Activated naive CD4-positive, alpha-beta T cell treated with anti-CD3 and anti-CD28 coated beads for 36 hours (primary cell): ENCODE measurements at regions not wholly inside any gene's neighbourhood (a gene's known extent, or its start where the extent isn't known, plus 50 kb on each side); places are given as distances from the start of the nearest gene placed in this dataset.
"Not testable (repeated sequence)": the region's sequence is repeated elsewhere in the genome, so short reads cannot be mapped to it uniquely, and the experiment has no call there.

Experiments used
- CTCF ChIA-PET: fragments of 350-600 bp; sonication (Branson Sonifier 250); formaldehyde crosslinking; loops from one replicate; lab custom pipeline; 2021; ENCODE audit warnings: antibody characterized with exemption; lab: Charles Lee
- DNase-seq: peaks from one replicate; pipeline ENCODE4 v3.0.0-alpha.2; 2020
- H3K27ac Mint-ChIP-seq: one replicate; pipeline ENCODE4 v1.8.0; 2021; ENCODE audit warnings: mild to moderate bottlenecking, mixed read lengths
- H3K27me3 Mint-ChIP-seq: one replicate; pipeline ENCODE4 v1.8.0; 2021; ENCODE audit warnings: low read depth, mixed read lengths
- H3K36me3 Mint-ChIP-seq: one replicate; pipeline ENCODE4 v1.8.0; 2021; ENCODE audit warnings: low read depth, mixed read lengths
- H3K4me1 Mint-ChIP-seq: one replicate; pipeline ENCODE4 v1.8.0; 2021; ENCODE audit warnings: low read depth, mixed read lengths
- H3K4me3 Mint-ChIP-seq: one replicate; pipeline ENCODE4 v1.8.0; 2021; ENCODE audit warnings: mild to moderate bottlenecking, moderate library complexity, mixed read lengths
- H3K9me3 Mint-ChIP-seq: one replicate; pipeline ENCODE4 v1.8.0; 2021; ENCODE audit warnings: mixed read lengths
- intact Hi-C: fragments of 100-400 bp; cut with micrococcal nuclease; formaldehyde crosslinking; loops from one replicate; pipeline ENCODE4 v1.15.1; 2023

DNA sequence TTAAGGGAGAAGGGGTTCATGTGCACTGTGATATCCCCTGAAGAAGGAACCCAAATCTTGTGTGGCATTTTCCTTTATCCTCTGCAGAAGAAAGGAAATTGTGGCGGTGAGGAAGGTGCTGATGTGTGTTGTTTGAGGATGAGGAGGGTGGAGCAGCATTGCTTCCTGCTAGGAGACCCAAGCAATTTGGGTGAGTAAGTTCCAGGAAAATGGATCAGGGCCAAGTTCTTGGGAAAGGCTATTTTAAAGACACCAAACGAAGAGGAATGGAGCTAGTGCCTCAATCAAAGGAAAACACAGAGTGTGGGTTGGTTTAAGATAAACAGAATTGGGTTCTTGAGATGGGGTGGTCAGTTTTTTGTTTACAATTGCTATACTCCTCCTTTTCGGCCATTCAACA, 86.7 kb upstream of the MARK1 start:
- intact Hi-C loops = no loop called here
- H3K4me1 Mint-ChIP-seq = no peaks in the 10 kb centered on the region
- CTCF ChIA-PET = interaction anchor here (0.6 kb wide), 1 partner anchor 151 kb away, joined by 3 read pairs; no protein-coding TSS in a partner anchor
- H3K36me3 Mint-ChIP-seq = no peaks in the 10 kb centered on the region
- DNase-seq = no peak
- H3K4me3 Mint-ChIP-seq = no peak overlapping the region
- peaks cover 22% of the 10 kb centered on the region for H3K27me3 Mint-ChIP-seq
- H3K27ac Mint-ChIP-seq = no peak overlapping the region
- H3K9me3 Mint-ChIP-seq = peaks cover 5% of the 10 kb centered on the region

DNA sequence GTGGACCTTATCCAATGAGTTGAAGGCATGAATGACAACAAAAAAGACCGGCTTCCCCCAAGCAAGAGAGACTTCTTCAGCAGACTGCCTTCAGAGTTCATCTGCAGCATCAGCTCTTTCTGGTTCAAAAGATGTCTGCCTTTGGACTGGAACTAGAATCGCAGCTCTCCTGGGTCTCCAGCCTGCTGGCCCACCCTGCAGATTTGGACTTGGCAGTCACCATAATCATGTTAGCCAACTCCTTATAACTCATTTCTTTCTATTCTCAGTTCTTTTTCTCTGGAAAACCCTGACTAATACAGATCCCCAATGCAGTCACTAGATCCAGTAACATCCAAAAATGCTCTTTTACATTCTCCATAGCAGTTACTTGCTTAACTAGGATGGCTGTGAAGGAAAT, 89.2 kb upstream of the MARK1 start:
- Mint-ChIP-seq H3K4me1 (no peaks in the 10 kb centered on the region), H3K9me3 (no peaks in the 10 kb centered on the region), H3K4me3 (no peak overlapping the region), H3K36me3 (no peaks in the 10 kb centered on the region), H3K27me3 (peaks cover 20% of the 10 kb centered on the region), H3K27ac (no peak overlapping the region)
- CTCF ChIA-PET = no interaction called here
- intact Hi-C loops = no loop called here
- DNase-seq = no peak

DNA sequence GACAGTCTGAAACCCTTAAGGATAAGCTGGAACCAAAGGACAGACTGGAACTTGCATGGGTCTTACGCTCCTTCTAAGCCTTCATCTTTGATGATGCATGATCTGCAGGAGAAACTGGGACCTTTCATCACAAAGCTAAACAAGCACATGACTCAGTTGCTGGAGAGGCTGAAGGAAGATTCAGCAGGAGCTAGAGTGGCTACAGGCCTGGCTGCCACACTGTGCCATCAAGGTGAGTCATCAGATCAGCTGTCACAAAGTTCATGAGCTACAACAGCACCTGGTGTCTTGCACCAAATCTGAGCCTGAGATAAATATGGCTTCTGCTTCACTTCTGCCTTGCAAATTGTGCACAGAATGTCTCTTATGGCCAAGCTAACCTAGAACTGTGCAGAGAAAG, 95.5 kb upstream of the MARK1 start:
- Mint-ChIP-seq H3K4me3 (no peak overlapping the region), H3K4me1 (no peaks in the 10 kb centered on the region), H3K36me3 (no peaks in the 10 kb centered on the region), H3K9me3 (no peaks in the 10 kb centered on the region), H3K27ac (no peak overlapping the region), H3K27me3 (peaks cover 8% of the 10 kb centered on the region)
- intact Hi-C loops = no loop called here
- CTCF ChIA-PET = interaction anchor here (0.6 kb wide), 1 partner anchor 374 kb away, joined by 3 read pairs; no protein-coding TSS in a partner anchor
- no peak for DNase-seq

- CTCF ChIA-PET = no interaction called here
- Mint-ChIP-seq H3K4me3 (no peak overlapping the region), H3K9me3 (no peaks in the 10 kb centered on the region), H3K27ac (no peak overlapping the region), H3K27me3 (peaks cover 8% of the 10 kb centered on the region), H3K4me1 (no peaks in the 10 kb centered on the region), H3K36me3 (no peaks in the 10 kb centered on the region)
- intact Hi-C loops = no loop called here
- no peak for DNase-seq
These were observed 96.2 kb upstream of the MARK1 start for GRCh38 chr1:220431554-220432239.

DNA sequence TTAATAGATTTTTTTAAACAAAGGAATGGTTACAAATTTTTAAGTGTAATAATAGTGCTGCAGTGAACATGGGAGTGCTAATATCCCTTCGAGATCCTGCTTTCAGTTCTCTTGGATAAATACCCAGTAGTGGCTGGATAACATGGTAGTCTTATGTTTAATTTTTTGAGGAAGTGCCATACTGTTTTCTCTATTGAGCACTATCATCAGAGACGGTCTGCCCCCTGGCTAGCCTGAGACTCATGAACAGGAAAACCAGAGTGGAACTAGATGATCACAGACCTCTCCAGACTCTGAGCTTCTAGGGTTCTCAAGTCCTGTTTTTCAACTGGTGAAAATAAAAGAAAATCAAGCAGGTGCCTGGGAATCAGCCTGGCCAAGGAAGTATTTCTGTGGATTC, 97.3 kb upstream of the MARK1 start:
- intact Hi-C loops = no loop called here
- Mint-ChIP-seq H3K36me3 (no peaks in the 10 kb centered on the region), H3K4me3 (no peak overlapping the region), H3K4me1 (no peaks in the 10 kb centered on the region), H3K9me3 (no peaks in the 10 kb centered on the region), H3K27me3 (peaks cover 8% of the 10 kb centered on the region), H3K27ac (no peak overlapping the region)
- CTCF ChIA-PET = no interaction called here
- DNase-seq = no peak

DNA sequence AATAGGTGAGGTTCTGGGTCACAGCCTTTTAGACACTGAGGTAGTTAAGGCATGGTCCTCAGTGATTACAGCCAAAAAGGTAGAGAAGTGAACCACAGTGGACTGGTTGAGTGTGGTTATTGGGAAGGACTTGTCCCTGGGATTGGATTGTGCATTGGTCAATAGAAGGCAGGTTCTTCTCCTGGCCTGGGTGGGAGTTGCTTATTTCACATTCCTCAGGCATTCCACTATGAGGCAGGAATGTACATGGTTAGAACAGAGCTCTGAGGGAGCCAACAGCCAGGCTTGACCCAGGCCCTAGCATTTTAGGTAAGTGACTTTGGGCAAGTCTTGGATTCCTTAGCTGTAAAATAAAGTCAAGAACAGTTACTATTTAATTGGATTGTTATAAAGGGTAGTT, 97.9 kb upstream of the MARK1 start:
- Mint-ChIP-seq H3K9me3 (no peaks in the 10 kb centered on the region), H3K4me1 (no peaks in the 10 kb centered on the region), H3K27me3 (peaks cover 8% of the 10 kb centered on the region), H3K27ac (no peak overlapping the region), H3K4me3 (no peak overlapping the region), H3K36me3 (no peaks in the 10 kb centered on the region)
- CTCF ChIA-PET = no interaction called here
- intact Hi-C loops = no loop called here
- no peak for DNase-seq

DNA sequence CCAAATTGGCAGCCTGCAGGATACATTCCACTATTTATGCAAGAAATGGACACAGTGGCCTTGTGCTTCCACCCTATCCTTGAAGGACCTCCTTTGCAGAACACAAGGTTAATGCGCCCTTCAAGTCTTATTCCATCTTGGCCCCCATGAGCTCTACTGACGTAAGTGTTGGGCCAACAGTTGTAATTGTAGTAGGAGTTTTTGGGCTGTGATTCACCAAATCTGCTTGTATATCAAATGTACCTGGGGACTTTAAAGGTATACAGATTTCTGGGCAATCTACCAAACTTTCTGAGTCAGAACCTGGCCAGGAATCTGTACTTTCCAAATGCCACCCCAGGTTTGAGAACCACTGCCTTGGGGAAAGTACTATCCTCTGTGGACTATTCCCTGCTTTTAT, 100.9 kb upstream of the MARK1 start:
- DNase-seq = no peak
- H3K27ac Mint-ChIP-seq = no peak overlapping the region
- no peaks in the 10 kb centered on the region for H3K4me1 Mint-ChIP-seq
- intact Hi-C loops = no loop called here
- CTCF ChIA-PET = interaction anchor here (0.7 kb wide), 1 partner anchor 18 kb away, joined by 4 read pairs; no protein-coding TSS in a partner anchor
- no peaks in the 10 kb centered on the region for H3K9me3 Mint-ChIP-seq
- peaks cover 5% of the 10 kb centered on the region for H3K27me3 Mint-ChIP-seq
- H3K36me3 Mint-ChIP-seq = no peaks in the 10 kb centered on the region
- H3K4me3 Mint-ChIP-seq = no peak overlapping the region

DNA sequence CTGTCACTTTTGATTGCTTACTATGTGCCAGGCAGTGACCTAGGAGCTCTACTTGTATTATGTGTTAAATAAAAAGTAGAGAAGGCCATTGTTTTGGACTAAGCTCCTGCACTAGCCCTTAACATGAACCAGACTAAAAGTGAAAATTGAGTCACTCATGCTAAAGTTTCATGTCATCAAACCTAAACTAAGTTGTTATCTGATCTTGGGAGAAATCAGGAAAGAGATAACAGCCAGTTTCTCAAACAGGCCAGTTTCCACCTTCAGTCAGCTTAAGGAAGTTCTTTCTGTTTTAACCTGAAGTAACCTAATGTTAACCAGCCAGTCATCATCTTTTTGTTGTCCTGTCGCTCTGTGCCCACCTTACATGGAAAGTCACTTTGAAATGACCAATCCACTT, 102.1 kb upstream of the MARK1 start:
- CTCF ChIA-PET = no interaction called here
- Mint-ChIP-seq H3K27me3 (peaks cover 8% of the 10 kb centered on the region), H3K9me3 (no peaks in the 10 kb centered on the region), H3K4me1 (no peaks in the 10 kb centered on the region), H3K36me3 (no peaks in the 10 kb centered on the region), H3K4me3 (no peak overlapping the region), H3K27ac (no peak overlapping the region)
- DNase-seq = no peak
- intact Hi-C loops = no loop called here

DNA sequence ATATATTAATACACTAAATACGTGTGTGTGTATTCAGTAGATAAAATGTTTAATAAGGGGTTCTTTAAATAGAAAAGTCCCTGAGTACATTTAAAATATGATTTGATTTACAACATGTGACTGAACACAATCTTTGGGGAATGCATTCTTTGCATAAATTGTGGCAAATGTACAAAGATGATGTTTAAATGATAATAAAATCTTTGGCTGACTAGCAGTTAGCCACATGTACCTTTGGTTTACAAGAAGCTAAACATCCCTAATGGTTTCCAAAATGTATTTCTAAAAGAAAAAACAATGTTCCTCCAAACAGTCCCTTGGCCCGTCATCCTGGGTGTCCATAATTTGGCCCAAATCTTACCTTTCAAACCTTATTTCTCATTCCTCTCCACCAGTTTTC, 106.4 kb upstream of the MARK1 start:
- CTCF ChIA-PET = interaction anchor here (0.7 kb wide), 1 partner anchor 598 kb away, joined by 3 read pairs; no protein-coding TSS in a partner anchor
- H3K36me3 Mint-ChIP-seq = no peaks in the 10 kb centered on the region

GRCh38 chr1:220420726-220421125, 107.2 kb upstream of the MARK1 start:
- intact Hi-C loops = no loop called here

More for the DNA sequence above, 106.4 kb upstream of the MARK1 start:
- no peak overlapping the region for H3K4me3 Mint-ChIP-seq
- H3K4me1 Mint-ChIP-seq = no peaks in the 10 kb centered on the region
- intact Hi-C loops = no loop called here
- DNase-seq = no peak
- H3K27ac Mint-ChIP-seq = no peak overlapping the region
- peaks cover 8% of the 10 kb centered on the region for H3K27me3 Mint-ChIP-seq
- H3K9me3 Mint-ChIP-seq = no peaks in the 10 kb centered on the region

GRCh38 chr1:220412382-220412781, 115.6 kb upstream of the MARK1 start:
- intact Hi-C loops, H3K27me3 Mint-ChIP-seq, DNase-seq, H3K9me3 Mint-ChIP-seq, H3K36me3 Mint-ChIP-seq, H3K27ac Mint-ChIP-seq, CTCF ChIA-PET, H3K4me1 Mint-ChIP-seq, H3K4me3 Mint-ChIP-seq: not testable (repeated sequence)

More at GRCh38 chr1:220420726-220421125, 107.2 kb upstream of the MARK1 start:
- DNase-seq = no peak
- no peaks in the 10 kb centered on the region for H3K9me3 Mint-ChIP-seq
- H3K4me1 Mint-ChIP-seq = no peaks in the 10 kb centered on the region
- no peak overlapping the region for H3K4me3 Mint-ChIP-seq
- no peak overlapping the region for H3K27ac Mint-ChIP-seq
- CTCF ChIA-PET = no interaction called here
- H3K27me3 Mint-ChIP-seq = peaks cover 8% of the 10 kb centered on the region
- no peaks in the 10 kb centered on the region for H3K36me3 Mint-ChIP-seq

DNA sequence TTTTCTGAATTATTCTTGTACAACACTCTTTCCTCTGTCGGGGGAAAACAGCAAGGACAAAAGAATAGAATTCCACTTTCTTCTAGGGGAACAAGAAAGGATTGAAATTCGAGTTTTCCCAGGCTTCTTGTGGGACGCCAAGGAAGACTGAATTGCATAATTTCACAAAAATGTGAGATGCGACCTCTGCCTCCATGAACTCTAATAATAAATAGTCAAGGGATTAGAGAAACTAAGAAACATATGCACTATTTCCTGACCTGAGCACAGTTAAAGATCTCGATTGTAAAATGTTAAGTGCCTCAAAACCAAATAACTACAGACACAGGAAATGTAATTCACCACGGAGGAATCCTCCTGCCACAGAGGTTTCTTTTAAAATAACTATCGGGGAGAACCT, 117.3 kb upstream of the MARK1 start:
- no peak overlapping the region for H3K27ac Mint-ChIP-seq
- CTCF ChIA-PET = no interaction called here
- H3K27me3 Mint-ChIP-seq = peaks cover 13% of the 10 kb centered on the region
- no peaks in the 10 kb centered on the region for H3K4me1 Mint-ChIP-seq
- intact Hi-C loops = no loop called here
- no peak for DNase-seq
- no peaks in the 10 kb centered on the region for H3K36me3 Mint-ChIP-seq
- no peak overlapping the region for H3K4me3 Mint-ChIP-seq
- no peaks in the 10 kb centered on the region for H3K9me3 Mint-ChIP-seq

DNA sequence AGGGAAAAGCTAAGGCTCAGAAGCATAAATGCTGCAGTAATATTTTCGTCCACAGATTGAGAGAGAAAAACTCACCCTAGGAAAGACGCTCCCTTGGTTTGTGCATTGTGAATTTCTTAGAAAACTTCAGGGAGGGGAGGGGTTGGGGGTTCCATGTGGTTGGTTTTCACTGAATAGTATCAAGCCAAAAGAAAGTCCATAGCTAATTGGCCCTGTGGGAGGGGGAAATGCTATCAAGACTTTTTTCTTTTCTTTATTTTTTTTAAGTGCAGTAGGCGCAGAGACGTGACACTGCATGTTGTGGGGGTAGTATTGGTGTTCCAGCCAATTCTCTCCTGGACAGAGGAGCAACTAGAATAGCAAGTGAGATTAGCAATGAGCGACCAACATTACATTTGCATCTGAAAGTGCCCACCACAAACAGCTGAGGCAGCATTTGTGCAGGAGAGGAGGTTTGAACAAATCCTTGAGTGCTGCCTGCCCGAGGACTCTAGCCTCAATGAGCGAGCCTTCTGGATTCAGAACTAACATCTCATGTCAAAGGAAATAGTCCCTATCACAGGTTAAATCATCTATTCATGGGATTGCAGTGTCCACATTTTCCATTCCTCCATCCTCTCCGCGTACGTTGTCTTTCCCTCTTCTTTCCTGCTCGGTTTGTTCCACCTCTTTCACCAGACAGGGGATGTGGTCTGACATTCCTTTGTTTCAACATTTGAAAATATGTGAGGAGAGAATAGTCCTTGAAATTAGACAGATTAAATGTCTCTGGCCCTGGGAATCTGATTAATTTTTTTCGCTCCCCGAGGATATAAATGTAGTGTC, 118.0 kb upstream of the MARK1 start:
- CTCF ChIA-PET = no interaction called here
- Mint-ChIP-seq H3K4me3 (no peak overlapping the region), H3K27ac (no peak overlapping the region), H3K9me3 (no peaks in the 10 kb centered on the region), H3K4me1 (no peaks in the 10 kb centered on the region), H3K36me3 (no peaks in the 10 kb centered on the region), H3K27me3 (peaks cover 15% of the 10 kb centered on the region)
- DNase-seq = no peak
- intact Hi-C loops = no loop called here
